Epithelial cell of esophagus (primary cell): ENCODE measurements at regions not wholly inside any gene's neighbourhood (a gene's known extent, or its start where the extent isn't known, plus 50 kb on each side); places are given as distances from the start of the nearest gene placed in this dataset.

Experiments
- DNase-seq: peaks from one replicate; pipeline ENCODE4 v3.0.0; 2010; ENCODE audit warnings: low read depth
- H3K4me3 ChIP-seq: 2 replicates; pipeline ENCODE4 v1.5.1; 2011; ENCODE audit warnings: mild to moderate bottlenecking, low read length, control low read depth
- CTCF ChIP-seq: IDR thresholded peaks from 2 replicates; pipeline ENCODE4 v1.5.1; 2011; ENCODE audit warnings: low read depth, mild to moderate bottlenecking, low read length, control low read depth, inconsistent platforms; ENCODE audit not compliant: insufficient read depth; ENCODE audit errors: missing control alignments

GRCh38 chr13:83621765-83622421 is 260.4 kb downstream of the SLITRK1 start:
- H3K4me3 ChIP-seq = no peak overlapping the region
- DNase-seq = no peak
- TF ChIP-seq CTCF = no peak

DNA sequence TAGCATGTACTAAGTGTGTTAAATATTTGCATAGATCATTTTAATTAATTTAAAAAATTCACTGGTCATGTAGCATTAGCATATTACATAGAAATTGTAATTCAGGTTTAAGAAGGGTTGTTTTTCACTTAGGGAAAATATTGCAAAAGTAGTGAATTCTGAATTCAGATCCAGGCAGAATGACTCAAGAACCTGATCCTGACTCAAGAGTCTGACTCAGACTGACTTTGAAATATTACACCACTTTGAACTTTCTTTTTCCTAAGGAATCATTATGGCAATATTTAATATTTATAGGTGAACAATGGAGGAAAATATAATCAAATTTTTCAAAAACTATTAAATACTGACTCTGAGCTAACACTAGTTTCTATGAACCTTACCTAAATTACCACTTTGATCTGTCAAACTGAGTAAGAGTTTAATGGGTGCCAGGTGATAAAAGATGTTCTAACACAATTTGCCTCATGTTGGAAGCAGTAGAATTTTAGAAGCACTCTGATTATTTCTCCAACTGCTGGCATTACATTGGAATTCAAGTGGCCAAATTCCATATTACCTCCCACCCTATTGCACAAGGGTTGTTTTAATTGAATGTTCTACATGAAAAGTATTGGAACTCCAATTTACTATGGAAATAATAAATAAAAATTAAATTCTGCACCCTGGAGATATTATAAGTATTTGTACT is 261.6 kb downstream of the SLITRK1 start:
- peak; percentile 83 for DNase-seq
- TF ChIP-seq CTCF = no peak
- H3K4me3 ChIP-seq = no peak overlapping the region

- TF ChIP-seq CTCF = no peak
- peak; percentile 51 for DNase-seq
- no peak overlapping the region for H3K4me3 ChIP-seq
Observed at GRCh38 chr13:83618966-83619365, 263.3 kb downstream of the SLITRK1 start.

DNA sequence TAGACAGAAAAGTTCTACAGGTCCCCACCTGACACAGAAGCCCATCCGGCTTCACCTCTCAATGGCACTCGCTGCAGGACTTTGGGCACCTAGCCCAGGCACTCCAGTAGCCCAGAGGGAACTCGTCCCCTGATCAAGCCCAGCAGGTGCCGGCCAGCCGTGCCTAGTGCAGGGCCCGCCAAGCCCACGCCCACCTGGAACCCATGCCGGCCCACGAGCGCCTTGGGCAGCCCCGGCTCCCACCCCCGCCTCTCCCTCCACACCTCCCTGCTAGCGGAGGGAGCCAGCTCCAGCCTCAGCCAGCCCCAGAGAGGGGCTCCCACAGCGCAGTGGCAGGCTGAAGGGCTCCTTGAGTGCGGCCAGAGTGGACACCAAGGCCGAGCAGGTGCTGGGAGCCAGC is 268.8 kb downstream of the SLITRK1 start:
- TF ChIP-seq CTCF = no peak
- DNase-seq = no peak
- H3K4me3 ChIP-seq = no peak overlapping the region

DNA sequence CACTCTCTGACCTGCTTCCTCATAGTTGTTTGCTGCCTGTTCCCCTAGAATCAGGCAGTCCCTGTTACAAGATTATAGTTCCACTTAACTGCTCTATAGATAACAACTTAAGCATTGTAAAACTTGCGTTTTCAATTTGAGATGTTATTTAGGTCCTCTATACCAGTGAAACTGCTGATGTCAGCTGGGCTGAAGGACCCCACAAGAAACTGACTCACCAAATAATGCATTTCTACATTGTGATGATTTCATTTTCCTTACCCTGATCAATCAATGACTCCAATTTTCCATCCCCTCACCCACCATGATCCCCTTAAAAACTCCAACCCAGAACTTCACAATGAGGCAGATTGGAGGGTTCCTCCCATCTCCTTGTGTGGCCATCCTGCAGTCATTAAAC is 280.7 kb downstream of the SLITRK1 start:
- no peak overlapping the region for H3K4me3 ChIP-seq
- TF ChIP-seq CTCF = no peak

GRCh38 chr13:83592095-83592494 is 290.2 kb downstream of the SLITRK1 start:
- no peak for TF ChIP-seq CTCF
- DNase-seq = no peak
- no peak overlapping the region for H3K4me3 ChIP-seq

More for the DNA sequence above, 280.7 kb downstream of the SLITRK1 start:
- no peak for DNase-seq

GRCh38 chr13:83589814-83590213 is 292.5 kb downstream of the SLITRK1 start:
- no peak for DNase-seq
- no peak for TF ChIP-seq CTCF
- H3K4me3 ChIP-seq = no peak overlapping the region
